ENCODE measurements at regions not wholly inside any gene's neighbourhood (a gene's known extent, or its start where the extent isn't known, plus 50 kb on each side); places are given as distances from the start of the nearest gene placed in this dataset.

DNA sequence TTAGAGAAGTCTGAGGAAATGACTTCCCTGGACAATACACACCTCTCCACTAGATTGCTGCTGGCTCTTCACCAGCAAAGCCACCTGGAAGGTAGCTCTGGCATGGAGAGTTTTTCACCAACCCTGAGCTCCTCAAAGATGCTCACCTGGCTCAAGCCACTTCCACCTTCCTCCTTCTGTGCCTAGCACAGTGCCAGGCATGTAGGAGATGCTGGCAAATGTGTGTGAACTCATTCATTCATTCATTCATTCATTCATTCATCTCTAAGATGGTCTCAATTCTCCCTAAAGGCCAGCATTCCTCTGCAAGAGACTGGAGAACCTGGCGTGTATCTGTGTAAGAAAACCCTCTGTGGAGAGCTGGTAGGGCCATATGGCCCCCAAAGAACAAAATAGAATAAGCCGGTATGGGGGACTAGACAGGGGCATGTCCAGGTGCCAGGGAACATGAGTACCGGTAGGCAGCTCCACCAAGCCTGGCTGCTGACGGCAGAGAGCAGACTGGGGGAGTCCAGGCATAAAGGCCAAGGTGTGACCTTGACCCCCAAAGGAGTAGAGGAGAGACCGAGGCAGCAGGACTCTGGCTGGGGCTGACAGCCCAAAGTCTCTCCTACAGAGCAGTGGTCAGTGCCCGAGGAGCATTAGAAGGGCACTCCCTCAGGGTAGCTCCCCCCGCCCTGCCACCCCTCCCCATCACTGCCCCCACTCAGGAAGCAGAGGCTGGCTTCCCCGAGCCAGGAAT, 132.2 kb upstream of the TNRC6C start:
- TF ChIP-seq CTCF (IDR thresholded peaks at IDR 0.05; ENCODE audit: low read depth, low read length, poor library complexity, severe bottlenecking) = no peak
- no peak for TF ChIP-seq EZH2phosphoT487 (IDR thresholded peaks at IDR 0.05; ENCODE audit: borderline replicate concordance, low read length)
